GM12874 (cell line): ENCODE measurements at regions not wholly inside any gene's neighbourhood (a gene's known extent, or its start where the extent isn't known, plus 50 kb on each side); places are given as distances from the start of the nearest gene placed in this dataset.

Experiments
- CTCF ChIP-seq: IDR thresholded peaks from 2 replicates; pipeline ENCODE4 v1.5.1; 2011; ENCODE audit warnings: low read depth, mild to moderate bottlenecking, control low read depth, low read length, moderate library complexity; ENCODE audit not compliant: insufficient read depth

- no peak for TF ChIP-seq CTCF
Observed at GRCh38 chrX:22648281-22648680, 351.5 kb upstream of the DDX53 start.

- no peak for TF ChIP-seq CTCF
Observed at GRCh38 chrX:22650691-22651090, 349.1 kb upstream of the DDX53 start.

- TF ChIP-seq CTCF, result no peak
Observed at GRCh38 chrX:22652596-22652995, 347.2 kb upstream of the DDX53 start.

- TF ChIP-seq CTCF, result no peak
Observed at GRCh38 chrX:22660756-22661155, 339.0 kb upstream of the DDX53 start.

GRCh38 chrX:22662776-22663175, 337.0 kb upstream of the DDX53 start:
- no peak for TF ChIP-seq CTCF

GRCh38 chrX:22664826-22665225, 334.9 kb upstream of the DDX53 start:
- no peak for TF ChIP-seq CTCF

GRCh38 chrX:22665818-22666217, 333.9 kb upstream of the DDX53 start:
- no peak for TF ChIP-seq CTCF

- TF ChIP-seq CTCF, result peak; percentile 22; the same call in 1 of the 2 replicates
Observed at GRCh38 chrX:22666441-22666840, 333.3 kb upstream of the DDX53 start.
